HL-60 (cell line): ENCODE measurements at regions not wholly inside any gene's neighbourhood (a gene's known extent, or its start where the extent isn't known, plus 50 kb on each side); places are given as distances from the start of the nearest gene placed in this dataset.

Experiments
- DNase-seq, 2 experiments: peaks; one replicate each; pipeline ENCODE4 v3.0.0-alpha.2; 2010 to 2020; ENCODE audit warnings: low read depth in 1 of 2, low spot score in 1 of 2
- H3K27ac ChIP-seq: fragments of 250-450 bp; sonication (Bioruptor Pico); replicated peaks from 2 replicates; pipeline ENCODE4 v1.5.1; 2020; ENCODE audit warnings: mild to moderate bottlenecking, moderate library complexity
- H3K27me3 ChIP-seq: fragments of 250-450 bp; sonication (Bioruptor Pico); 2 replicates; pipeline ENCODE4 v1.5.1; 2021; ENCODE audit warnings: mild to moderate bottlenecking, moderate library complexity; ENCODE audit not compliant: insufficient read depth, poor library complexity, severe bottlenecking
- H3K4me3 ChIP-seq: replicated peaks from 2 replicates; pipeline ENCODE4 v1.5.1; 2011; ENCODE audit warnings: mild to moderate bottlenecking, control low read depth, low read length; ENCODE audit not compliant: insufficient read depth
- GABPA ChIP-seq: IDR thresholded peaks from 2 replicates; pipeline ENCODE4 v1.6.1; 2012; ENCODE audit warnings: low read depth
- POLR2AphosphoS5 ChIP-seq: IDR thresholded peaks from 2 replicates; pipeline ENCODE4 v1.6.1; 2012; ENCODE audit warnings: low read depth
- SPI1 ChIP-seq: IDR thresholded peaks from 2 replicates; pipeline ENCODE4 v1.6.1; 2012; ENCODE audit warnings: low read depth, mild to moderate bottlenecking, borderline replicate concordance
- TF ChIP-seq, protein P1 (sequence below): IDR thresholded peaks from 2 replicates; pipeline ENCODE4 v1.6.1; 2012; ENCODE audit warnings: low read depth; ENCODE audit not compliant: insufficient replicate concordance
- TF ChIP-seq, protein P2 (sequence below): IDR thresholded peaks from one replicate; pipeline ENCODE4 v1.5.1; 2011; ENCODE audit warnings: low read length, control low read depth, inconsistent platforms; ENCODE audit not compliant: insufficient read depth

DNA sequence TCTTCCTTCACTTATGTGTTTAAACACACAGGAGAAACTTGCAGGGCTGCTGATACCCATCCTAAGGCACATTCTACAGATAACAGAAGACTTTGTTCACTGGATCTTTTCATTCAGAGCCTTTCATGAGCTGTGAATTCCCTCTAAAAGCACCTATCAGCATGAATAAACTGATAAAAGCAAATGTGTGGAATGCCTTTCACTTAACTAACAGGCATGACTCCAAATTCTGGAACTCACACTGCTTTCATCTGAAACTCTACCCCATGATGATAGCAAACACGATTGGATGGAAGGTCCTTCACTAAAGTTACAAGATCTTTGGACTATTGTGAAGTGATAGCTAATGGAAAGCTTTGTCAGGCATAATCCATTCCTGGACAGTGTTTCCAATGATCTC is 457.3 kb downstream of the EFNB2 start:
- TF ChIP-seq, protein P1, sequence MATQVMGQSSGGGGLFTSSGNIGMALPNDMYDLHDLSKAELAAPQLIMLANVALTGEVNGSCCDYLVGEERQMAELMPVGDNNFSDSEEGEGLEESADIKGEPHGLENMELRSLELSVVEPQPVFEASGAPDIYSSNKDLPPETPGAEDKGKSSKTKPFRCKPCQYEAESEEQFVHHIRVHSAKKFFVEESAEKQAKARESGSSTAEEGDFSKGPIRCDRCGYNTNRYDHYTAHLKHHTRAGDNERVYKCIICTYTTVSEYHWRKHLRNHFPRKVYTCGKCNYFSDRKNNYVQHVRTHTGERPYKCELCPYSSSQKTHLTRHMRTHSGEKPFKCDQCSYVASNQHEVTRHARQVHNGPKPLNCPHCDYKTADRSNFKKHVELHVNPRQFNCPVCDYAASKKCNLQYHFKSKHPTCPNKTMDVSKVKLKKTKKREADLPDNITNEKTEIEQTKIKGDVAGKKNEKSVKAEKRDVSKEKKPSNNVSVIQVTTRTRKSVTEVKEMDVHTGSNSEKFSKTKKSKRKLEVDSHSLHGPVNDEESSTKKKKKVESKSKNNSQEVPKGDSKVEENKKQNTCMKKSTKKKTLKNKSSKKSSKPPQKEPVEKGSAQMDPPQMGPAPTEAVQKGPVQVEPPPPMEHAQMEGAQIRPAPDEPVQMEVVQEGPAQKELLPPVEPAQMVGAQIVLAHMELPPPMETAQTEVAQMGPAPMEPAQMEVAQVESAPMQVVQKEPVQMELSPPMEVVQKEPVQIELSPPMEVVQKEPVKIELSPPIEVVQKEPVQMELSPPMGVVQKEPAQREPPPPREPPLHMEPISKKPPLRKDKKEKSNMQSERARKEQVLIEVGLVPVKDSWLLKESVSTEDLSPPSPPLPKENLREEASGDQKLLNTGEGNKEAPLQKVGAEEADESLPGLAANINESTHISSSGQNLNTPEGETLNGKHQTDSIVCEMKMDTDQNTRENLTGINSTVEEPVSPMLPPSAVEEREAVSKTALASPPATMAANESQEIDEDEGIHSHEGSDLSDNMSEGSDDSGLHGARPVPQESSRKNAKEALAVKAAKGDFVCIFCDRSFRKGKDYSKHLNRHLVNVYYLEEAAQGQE, result no peak
- no peak for TF ChIP-seq GABPA
- TF ChIP-seq POLR2AphosphoS5, result no peak
- TF ChIP-seq, protein P2, sequence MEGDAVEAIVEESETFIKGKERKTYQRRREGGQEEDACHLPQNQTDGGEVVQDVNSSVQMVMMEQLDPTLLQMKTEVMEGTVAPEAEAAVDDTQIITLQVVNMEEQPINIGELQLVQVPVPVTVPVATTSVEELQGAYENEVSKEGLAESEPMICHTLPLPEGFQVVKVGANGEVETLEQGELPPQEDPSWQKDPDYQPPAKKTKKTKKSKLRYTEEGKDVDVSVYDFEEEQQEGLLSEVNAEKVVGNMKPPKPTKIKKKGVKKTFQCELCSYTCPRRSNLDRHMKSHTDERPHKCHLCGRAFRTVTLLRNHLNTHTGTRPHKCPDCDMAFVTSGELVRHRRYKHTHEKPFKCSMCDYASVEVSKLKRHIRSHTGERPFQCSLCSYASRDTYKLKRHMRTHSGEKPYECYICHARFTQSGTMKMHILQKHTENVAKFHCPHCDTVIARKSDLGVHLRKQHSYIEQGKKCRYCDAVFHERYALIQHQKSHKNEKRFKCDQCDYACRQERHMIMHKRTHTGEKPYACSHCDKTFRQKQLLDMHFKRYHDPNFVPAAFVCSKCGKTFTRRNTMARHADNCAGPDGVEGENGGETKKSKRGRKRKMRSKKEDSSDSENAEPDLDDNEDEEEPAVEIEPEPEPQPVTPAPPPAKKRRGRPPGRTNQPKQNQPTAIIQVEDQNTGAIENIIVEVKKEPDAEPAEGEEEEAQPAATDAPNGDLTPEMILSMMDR, result no peak
- no peak for TF ChIP-seq SPI1
- Histone ChIP-seq H3K27ac (no peak overlapping the region), H3K4me3 (no peak overlapping the region), H3K27me3 (no peaks in the 10 kb centered on the region)
- DNase-seq, result no peak

DNA sequence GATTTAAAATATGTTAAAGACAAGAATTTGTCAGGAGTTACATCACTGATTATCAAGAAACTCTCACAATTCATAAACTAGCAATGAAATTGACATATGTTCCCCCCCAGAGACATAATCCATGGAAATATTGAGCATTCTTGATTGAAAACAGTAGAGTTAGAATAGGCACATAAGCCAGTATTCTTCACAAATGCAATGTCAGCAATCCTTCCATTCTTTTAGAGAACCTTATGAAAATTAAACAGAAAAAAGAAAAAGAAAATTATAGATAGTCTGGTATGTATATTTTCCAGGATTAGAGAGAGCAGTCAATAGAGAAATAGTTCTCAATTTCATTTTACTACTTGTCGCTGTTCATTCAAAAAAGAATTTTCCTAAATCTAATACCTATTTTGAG is 458.4 kb downstream of the EFNB2 start:
- Histone ChIP-seq H3K27me3 (no peaks in the 10 kb centered on the region), H3K27ac (no peak overlapping the region), H3K4me3 (no peak overlapping the region)
- no peak for DNase-seq
- TF ChIP-seq, protein P1, result no peak
- TF ChIP-seq POLR2AphosphoS5 (no peak), GABPA (no peak), SPI1 (no peak)
- TF ChIP-seq, protein P2, result no peak

DNA sequence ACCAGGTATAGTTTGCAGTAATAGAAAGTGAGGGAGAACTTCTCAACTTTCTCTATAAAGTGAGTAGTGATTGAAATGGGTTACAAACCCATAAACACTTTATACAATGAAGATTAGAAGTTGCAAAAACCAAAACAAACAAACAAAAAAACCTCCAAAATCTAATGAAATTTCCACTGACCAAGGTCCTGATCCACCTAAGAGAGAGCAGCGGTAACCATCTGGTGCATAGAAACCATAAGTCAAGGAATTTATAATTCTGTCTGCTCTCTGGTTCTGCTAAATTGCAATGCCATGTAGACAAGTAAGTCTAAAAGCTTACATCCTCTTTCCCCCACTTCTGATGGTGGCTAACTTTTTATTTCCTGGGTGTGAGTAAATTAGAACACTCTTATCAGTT is 463.4 kb downstream of the EFNB2 start:
- no peaks in the 10 kb centered on the region for H3K27me3 ChIP-seq
- no peak for TF ChIP-seq SPI1
- TF ChIP-seq, protein P1, result peak; percentile 75
- H3K4me3 ChIP-seq, result no peak overlapping the region
- H3K27ac ChIP-seq, result no peak overlapping the region
- DNase-seq, result no peak
